ENCODE measurements at regions not wholly inside any gene's neighbourhood (a gene's known extent, or its start where the extent isn't known, plus 50 kb on each side); places are given as distances from the start of the nearest gene placed in this dataset.

GRCh38 chr10:123576706-123577105 lies 89.4 kb upstream of the GPR26 start:
- TF ChIP-seq CTCF (optimal IDR thresholded peaks at IDR 0.05 in 1 of 3, IDR thresholded peaks at IDR 0.05 in 1 of 3, conservative IDR thresholded peaks at IDR 0.05 in 1 of 3; ENCODE audit: extremely low read depth in 1 of 3, insufficient read depth in 2 of 3, low read length in 3 of 3) (no peak), EZH2 (IDR thresholded peaks at IDR 0.05; ENCODE audit: low read length) (no peak)
